HepG2 (cell line): ENCODE measurements at regions not wholly inside any gene's neighbourhood (a gene's known extent, or its start where the extent isn't known, plus 50 kb on each side); places are given as distances from the start of the nearest gene placed in this dataset.

ENCODE experiments used
- ATAC-seq: fragments of 200-7000 bp; cut with Tn5 transposase; 3 replicates; pipeline ENCODE4 v1.9.1; 2020; ENCODE audit warnings: mild to moderate bottlenecking, moderate library complexity
- BruUV-seq: library from RNA; stranded (reverse); fragments of 400-500 nt; replicated peaks from 2 replicates; lab custom pipeline; 2021; lab: Mats Ljungman, UMichigan
- CTCF ChIA-PET: fragments of 300-600 bp; formaldehyde crosslinking; extraction: SDS; loops from one replicate; lab custom pipeline; 2021; ENCODE audit warnings: low total read pairs, inconsistent platforms, low intra/inter-chr PET ratio; lab: Yijun Ruan, JAX
- POLR2A ChIA-PET: fragments of 350-600 bp; sonication (Branson Sonifier 250); formaldehyde crosslinking; loops from one replicate; lab custom pipeline; 2020; ENCODE audit warnings: antibody characterized with exemption, inconsistent platforms; lab: Yijun Ruan, JAX
- DNase-seq: peaks from one replicate; pipeline ENCODE4 v3.0.0-alpha.2; 2015; ENCODE audit warnings: low spot score
- FAIRE-seq: peaks from 3 replicates; lab custom pipeline; 2011; peaks lifted over from hg19 to GRCh38; lab: Jason Lieb, UNC
- H2AFZ ChIP-seq: one replicate; pipeline ENCODE4 v1.6.1; 2011; ENCODE audit warnings: low read length, inconsistent platforms
- H3K27ac ChIP-seq: fragments of 300-600 bp; 3 replicates; pipeline ENCODE4 v1.8.0; 2011; ENCODE audit warnings: mixed run types, mild to moderate bottlenecking, mixed read lengths, low read length, inconsistent platforms; ENCODE audit not compliant: insufficient read depth; ENCODE audit errors: extremely low read length
- H3K27me3 ChIP-seq, 2 experiments: fragments of 200-600 bp in 1 of 2; 2 replicates in 1 of 2; 3 replicates in 1 of 2; pipeline versions ENCODE4 v1.6.0 to v1.8.0; 2011; ENCODE audit warnings: low read length in 2 of 2, mild to moderate bottlenecking in 2 of 2, moderate library complexity in 2 of 2, inconsistent platforms in 1 of 2; ENCODE audit not compliant: insufficient read depth in 2 of 2, control insufficient read depth in 1 of 2
- H3K36me3 ChIP-seq, 2 experiments: fragments of 200-600 bp in 1 of 2; replicated peaks in 1 of 2; 2 replicates in 1 of 2; 3 replicates in 1 of 2; pipeline versions ENCODE4 v1.5.1 to v1.8.0; 2011; ENCODE audit warnings: low read length in 2 of 2, inconsistent platforms in 1 of 2; ENCODE audit not compliant: insufficient read depth in 2 of 2, control insufficient read depth in 1 of 2
- H3K4me1 ChIP-seq: 2 replicates; pipeline ENCODE4 v1.5.1; 2012; ENCODE audit warnings: low read length, inconsistent platforms; ENCODE audit not compliant: insufficient read depth
- H3K4me2 ChIP-seq: 2 replicates; pipeline ENCODE4 v1.6.0; 2011; ENCODE audit warnings: low read depth, low read length, inconsistent platforms
- H3K4me3 ChIP-seq, 3 experiments: fragments of 200-600 bp in 1 of 3; sonication (generic), shearing (Covaris generic) in 1 of 3; replicated peaks in 1 of 3; 2 replicates each; pipeline ENCODE4 v1.5.1; 2011 to 2016; ENCODE audit warnings: low read length in 3 of 3, inconsistent platforms in 2 of 3, low read depth in 2 of 3, mild to moderate bottlenecking in 2 of 3, control low read depth in 1 of 3, mixed read lengths in 1 of 3; ENCODE audit not compliant: insufficient read depth in 1 of 3
- H3K79me2 ChIP-seq: one replicate; pipeline ENCODE4 v1.6.1; 2011; ENCODE audit warnings: low read length, inconsistent platforms; ENCODE audit not compliant: insufficient read depth
- H3K9ac ChIP-seq: 2 replicates; pipeline ENCODE4 v1.6.0; 2011; ENCODE audit warnings: mild to moderate bottlenecking, low read depth, low read length, inconsistent platforms; ENCODE audit not compliant: insufficient read depth
- H3K9me3 ChIP-seq: 2 replicates; pipeline ENCODE4 v1.5.1; 2012; ENCODE audit warnings: mild to moderate bottlenecking, low read length
- H4K20me1 ChIP-seq: 2 replicates; pipeline ENCODE4 v1.6.0; 2011; ENCODE audit warnings: inconsistent platforms, mild to moderate bottlenecking, low read length, moderate library complexity; ENCODE audit not compliant: insufficient read depth
- CBX2 ChIP-seq, 2 experiments: fragments of 200-600 bp in 1 of 2; sonication (generic); formaldehyde crosslinking in 1 of 2; IDR thresholded peaks; 2 replicates each; pipeline versions ENCODE4 v1.7.0 to v1.8.1; 2018 to 2022; ENCODE audit warnings: low read depth in 2 of 2, low read length in 1 of 2, mild to moderate bottlenecking in 1 of 2, missing genetic modification reagents in 1 of 2
- CREM ChIP-seq, 2 experiments: sonication (generic) in 1 of 2; formaldehyde crosslinking in 1 of 2; IDR thresholded peaks; 2 replicates each; pipeline versions ENCODE4 v1.4.0 to v1.6.1; 2016 to 2020; ENCODE audit warnings: antibody characterized with exemption in 1 of 2, mild to moderate bottlenecking in 1 of 2, missing genetic modification reagents in 1 of 2
- ESRRA ChIP-seq: sonication (generic); formaldehyde crosslinking; IDR thresholded peaks from 2 replicates; pipeline ENCODE4 v1.5.1; 2020; ENCODE audit warnings: mild to moderate bottlenecking, low read depth, missing genetic modification reagents
- FOXJ3 ChIP-seq: sonication (generic); formaldehyde crosslinking; IDR thresholded peaks from 2 replicates; pipeline ENCODE4 v1.4.0; 2020; ENCODE audit warnings: missing genetic modification reagents, mild to moderate bottlenecking, borderline replicate concordance
- HES4 ChIP-seq: sonication (generic); formaldehyde crosslinking; IDR thresholded peaks from 2 replicates; pipeline ENCODE4 v1.9.0; 2021; ENCODE audit warnings: mild to moderate bottlenecking, missing genetic modification reagents, borderline replicate concordance
- IRX3 ChIP-seq: sonication (generic); formaldehyde crosslinking; IDR thresholded peaks from 2 replicates; pipeline ENCODE4 v1.8.1; 2023; ENCODE audit warnings: mild to moderate bottlenecking, low read depth, missing genetic modification reagents, borderline replicate concordance
- JUN ChIP-seq: sonication (generic); formaldehyde crosslinking; IDR thresholded peaks from 2 replicates; pipeline ENCODE4 v1.4.0; 2020; ENCODE audit warnings: mild to moderate bottlenecking, missing genetic modification reagents
- KLF12 ChIP-seq: sonication (generic); formaldehyde crosslinking; IDR thresholded peaks from 2 replicates; pipeline ENCODE4 v1.4.0; 2020; ENCODE audit warnings: missing genetic modification reagents, borderline replicate concordance
- MBNL3 ChIP-seq: fragments of 250-450 bp; sonication (Bioruptor Pico); conservative IDR thresholded peaks from 2 replicates; pipeline ENCODE4 v1.8.0; 2022; ENCODE audit warnings: mild to moderate bottlenecking, inconsistent platforms
- PITX1 ChIP-seq: sonication (generic); formaldehyde crosslinking; IDR thresholded peaks from 2 replicates; pipeline ENCODE4 v1.5.1; 2020; ENCODE audit warnings: mild to moderate bottlenecking, missing genetic modification reagents
- ZNF558 ChIP-seq: sonication (generic); formaldehyde crosslinking; IDR thresholded peaks from 2 replicates; pipeline ENCODE4 v1.9.0; 2022; ENCODE audit warnings: mild to moderate bottlenecking, missing genetic modification reagents, borderline replicate concordance
- ZNF777 ChIP-seq: sonication (generic); formaldehyde crosslinking; IDR thresholded peaks from 2 replicates; pipeline ENCODE4 v1.4.0; 2020; ENCODE audit warnings: missing genetic modification reagents
- WGBS: methylation state at CpG from one replicate; pipeline ENCODE4 v1.1.6; 2017; ENCODE audit warnings: low lambda C conversion rate; 5-methylcytosine and 5-hydroxymethylcytosine counted together
- in situ Hi-C: cut with HindIII; loops from 2 replicates; pipeline ENCODE4 v1.10.0; 2017; ENCODE audit warnings: low pct_unique_long_range_greater_than_20kb; ENCODE audit not compliant: extremely low pct_ligation_motif_present
- intact Hi-C: fragments of 100-400 bp; cut with micrococcal nuclease; formaldehyde crosslinking; loops from one replicate; pipeline ENCODE4 v1.10.0; 2022; ENCODE audit not compliant: unreplicated experiment
- TF ChIP-seq, protein P1 (sequence below): sonication (generic); formaldehyde crosslinking; IDR thresholded peaks from 2 replicates; pipeline ENCODE4 v1.5.0; 2020; ENCODE audit warnings: missing genetic modification reagents, mild to moderate bottlenecking, borderline replicate concordance
- TF ChIP-seq, protein P2 (sequence below): sonication (generic); formaldehyde crosslinking; IDR thresholded peaks from 2 replicates; pipeline ENCODE4 v1.4.0; 2020; ENCODE audit warnings: missing genetic modification reagents

DNA sequence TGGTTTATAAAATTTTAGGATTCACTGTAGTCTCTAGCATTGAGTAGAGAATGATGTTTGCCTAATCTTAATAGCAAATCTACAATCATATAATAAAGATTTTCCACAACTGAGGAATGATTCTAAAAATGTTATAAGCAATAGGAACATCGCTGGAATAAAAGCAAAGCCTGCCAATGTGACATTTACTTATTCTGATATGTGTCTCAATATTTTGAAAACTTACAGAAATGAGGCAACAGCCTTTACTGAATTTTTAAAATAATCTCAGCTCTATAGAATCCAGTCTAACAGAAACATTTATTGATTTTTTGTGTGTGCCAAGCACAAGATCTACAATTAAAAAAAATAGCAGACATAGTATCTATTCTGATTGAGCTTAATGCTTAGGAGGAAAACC, 303.7 kb upstream of the CCDC179 start:
- Histone ChIP-seq H3K4me3 (no peak overlapping the region), H3K27ac (no peak overlapping the region), H2AFZ (no peak overlapping the region), H3K9me3 (no peaks in the 10 kb centered on the region), H3K4me2 (no peak overlapping the region), H3K4me1 (no peaks in the 10 kb centered on the region), H3K36me3 (no peaks in the 10 kb centered on the region), H3K9ac (no peak overlapping the region), H3K27me3 (no peaks in the 10 kb centered on the region), H4K20me1 (no peaks in the 10 kb centered on the region), H3K79me2 (no peaks in the 10 kb centered on the region)
- no TSS peak for BruUV-seq
- TF ChIP-seq IRX3 (CRISPR knock-in tag), result no peak
- TF ChIP-seq HES4 (CRISPR knock-in tag), result no peak
- no peak for TF ChIP-seq MBNL3 (CRISPR knock-in tag)
- no peak for TF ChIP-seq ZNF558
- no peak for TF ChIP-seq JUN (CRISPR knock-in tag)
- TF ChIP-seq, protein P1, sequence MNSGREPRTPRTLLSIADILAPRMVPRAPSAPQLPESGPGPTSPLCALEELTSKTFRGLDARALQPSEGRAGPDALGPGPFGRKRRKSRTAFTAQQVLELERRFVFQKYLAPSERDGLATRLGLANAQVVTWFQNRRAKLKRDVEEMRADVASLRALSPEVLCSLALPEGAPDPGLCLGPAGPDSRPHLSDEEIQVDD, result no peak
- TF ChIP-seq KLF12 (CRISPR knock-in tag), result no peak
- TF ChIP-seq CBX2 (IDR thresholded peaks at IDR 0.05; ENCODE audit: low read depth, low read length), result no peak
- no peak for TF ChIP-seq CBX2 (CRISPR knock-in tag; IDR thresholded peaks at IDR 0.05; ENCODE audit: low read depth)
- TF ChIP-seq ZNF777 (CRISPR knock-in tag), result no peak
- TF ChIP-seq, protein P2, sequence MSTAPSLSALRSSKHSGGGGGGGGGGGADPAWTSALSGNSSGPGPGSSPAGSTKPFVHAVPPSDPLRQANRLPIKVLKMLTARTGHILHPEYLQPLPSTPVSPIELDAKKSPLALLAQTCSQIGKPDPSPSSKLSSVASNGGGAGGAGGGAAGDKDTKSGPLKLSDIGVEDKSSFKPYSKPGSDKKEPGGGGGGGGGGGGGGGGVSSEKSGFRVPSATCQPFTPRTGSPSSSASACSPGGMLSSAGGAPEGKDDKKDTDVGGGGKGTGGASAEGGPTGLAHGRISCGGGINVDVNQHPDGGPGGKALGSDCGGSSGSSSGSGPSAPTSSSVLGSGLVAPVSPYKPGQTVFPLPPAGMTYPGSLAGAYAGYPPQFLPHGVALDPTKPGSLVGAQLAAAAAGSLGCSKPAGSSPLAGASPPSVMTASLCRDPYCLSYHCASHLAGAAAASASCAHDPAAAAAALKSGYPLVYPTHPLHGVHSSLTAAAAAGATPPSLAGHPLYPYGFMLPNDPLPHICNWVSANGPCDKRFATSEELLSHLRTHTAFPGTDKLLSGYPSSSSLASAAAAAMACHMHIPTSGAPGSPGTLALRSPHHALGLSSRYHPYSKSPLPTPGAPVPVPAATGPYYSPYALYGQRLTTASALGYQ, result no peak
- no peak for TF ChIP-seq FOXJ3 (CRISPR knock-in tag)
- no peak for TF ChIP-seq CREM (IDR thresholded peaks at IDR 0.05)
- no peak for TF ChIP-seq CREM (CRISPR knock-in tag; IDR thresholded peaks at IDR 0.05)
- TF ChIP-seq PITX1 (CRISPR knock-in tag), result no peak
- no peak for TF ChIP-seq ESRRA (CRISPR knock-in tag)
- no peak for DNase-seq
- WGBS, result 20% methylated on average over 1 of the region's 1 CpG
- POLR2A ChIA-PET, result no interaction called here
- CTCF ChIA-PET, result no interaction called here
- intact Hi-C loops (no loop called here), in situ Hi-C loops (no loop called here)
- ATAC-seq, result no peak
- FAIRE-seq, result no peak
